H9 (cell line): ENCODE measurements at regions not wholly inside any gene's neighbourhood (a gene's known extent, or its start where the extent isn't known, plus 50 kb on each side); places are given as distances from the start of the nearest gene placed in this dataset.

Source experiments
- DNase-seq: peaks from one replicate; pipeline ENCODE4 v3.0.0-alpha.2; 2017
- H2AFZ ChIP-seq: one replicate; pipeline ENCODE4 v1.6.1; 2013; ENCODE audit warnings: mild to moderate bottlenecking, low read length, control low read depth, moderate library complexity
- H2AK5ac ChIP-seq: 2 replicates; pipeline ENCODE4 v1.6.1; 2013; ENCODE audit warnings: low read length, control low read depth, mixed read lengths; ENCODE audit not compliant: insufficient read length
- H2BK120ac ChIP-seq: one replicate; pipeline ENCODE4 v1.6.1; 2013; ENCODE audit warnings: low read depth, mild to moderate bottlenecking, low read length, control low read depth, inconsistent platforms; ENCODE audit not compliant: poor library complexity, severe bottlenecking
- H2BK12ac ChIP-seq: 2 replicates; pipeline ENCODE4 v1.6.1; 2013; ENCODE audit warnings: low read length, control low read depth, mixed read lengths, low read depth; ENCODE audit not compliant: insufficient read length
- H2BK15ac ChIP-seq: 2 replicates; pipeline ENCODE4 v1.6.1; 2013; ENCODE audit warnings: low read depth, low read length, control low read depth
- H2BK20ac ChIP-seq: one replicate; pipeline ENCODE4 v1.6.1; 2013; ENCODE audit warnings: low read depth, mild to moderate bottlenecking, low read length, control low read depth, inconsistent platforms; ENCODE audit not compliant: poor library complexity, severe bottlenecking
- H2BK5ac ChIP-seq: 2 replicates; pipeline ENCODE4 v1.6.1; 2013; ENCODE audit warnings: low read length, control low read depth, mixed read lengths; ENCODE audit not compliant: insufficient read length
- H3K14ac ChIP-seq: 2 replicates; pipeline ENCODE4 v1.6.1; 2013; ENCODE audit warnings: low read length, control low read depth; ENCODE audit not compliant: insufficient read depth
- H3K18ac ChIP-seq: 2 replicates; pipeline ENCODE4 v1.6.1; 2013; ENCODE audit warnings: low read depth, mild to moderate bottlenecking, mixed read lengths, low read length, control low read depth; ENCODE audit not compliant: insufficient read length
- H3K23ac ChIP-seq: 2 replicates; pipeline ENCODE4 v1.6.1; 2013; ENCODE audit warnings: low read length, control low read depth, mixed read lengths, low read depth; ENCODE audit not compliant: insufficient read length
- H3K23me2 ChIP-seq: 2 replicates; pipeline ENCODE4 v1.6.1; 2013; ENCODE audit warnings: low read depth, mild to moderate bottlenecking, mixed read lengths, low read length, control low read depth; ENCODE audit not compliant: insufficient read length, poor library complexity, severe bottlenecking
- H3K27ac ChIP-seq: 2 replicates; pipeline ENCODE4 v1.5.1; 2013; ENCODE audit warnings: low read length, control low read depth, mixed read lengths, low read depth; ENCODE audit not compliant: insufficient read length
- H3K27me3 ChIP-seq: 2 replicates; pipeline ENCODE4 v1.6.1; 2013; ENCODE audit warnings: low read length, control low read depth, inconsistent platforms; ENCODE audit not compliant: insufficient read depth
- H3K4ac ChIP-seq: 2 replicates; pipeline ENCODE4 v1.6.1; 2013; ENCODE audit warnings: low read depth, mild to moderate bottlenecking, control low read depth, inconsistent platforms, low read length, moderate library complexity
- H3K4me1 ChIP-seq: 2 replicates; pipeline ENCODE4 v1.6.1; 2013; ENCODE audit warnings: low read length, control low read depth, inconsistent platforms; ENCODE audit not compliant: insufficient read depth
- H3K4me2 ChIP-seq: 2 replicates; pipeline ENCODE4 v1.6.1; 2013; ENCODE audit warnings: low read length, control low read depth, mixed read lengths; ENCODE audit not compliant: insufficient read length, insufficient read depth
- H3K56ac ChIP-seq: 2 replicates; pipeline ENCODE4 v1.6.1; 2013; ENCODE audit warnings: low read depth, mild to moderate bottlenecking, mixed read lengths, low read length, control low read depth; ENCODE audit not compliant: insufficient read length
- H3K79me1 ChIP-seq: 2 replicates; pipeline ENCODE4 v1.6.1; 2013; ENCODE audit warnings: low read depth, mild to moderate bottlenecking, moderate library complexity, low read length, control low read depth, inconsistent platforms; ENCODE audit not compliant: insufficient read depth, poor library complexity, severe bottlenecking
- H3K79me2 ChIP-seq: 2 replicates; pipeline ENCODE4 v1.6.1; 2013; ENCODE audit warnings: low read length, control low read depth, inconsistent platforms; ENCODE audit not compliant: insufficient read depth
- H3K9ac ChIP-seq: 2 replicates; pipeline ENCODE4 v1.6.1; 2013; ENCODE audit warnings: low read length, control low read depth, mixed read lengths; ENCODE audit not compliant: insufficient read length; ENCODE audit errors: extremely low read depth
- H3K9me3 ChIP-seq: one replicate; pipeline ENCODE4 v1.6.1; 2013; ENCODE audit warnings: low read depth, low read length, inconsistent platforms; ENCODE audit not compliant: control insufficient read depth
- H3T11ph ChIP-seq: one replicate; pipeline ENCODE4 v1.6.1; 2013; ENCODE audit warnings: mild to moderate bottlenecking, low read length, control low read depth, inconsistent platforms
- H4K20me1 ChIP-seq: one replicate; pipeline ENCODE4 v1.6.1; 2013; ENCODE audit not compliant: control insufficient read depth, insufficient read length, insufficient read depth
- H4K5ac ChIP-seq: 2 replicates; pipeline ENCODE4 v1.6.1; 2013; ENCODE audit warnings: low read depth, mild to moderate bottlenecking, mixed read lengths, low read length, control low read depth; ENCODE audit not compliant: insufficient read length
- H4K8ac ChIP-seq: replicated peaks from 2 replicates; pipeline ENCODE4 v1.6.1; 2013; ENCODE audit warnings: low read length, control low read depth, mixed read lengths, low read depth; ENCODE audit not compliant: insufficient read length
- H4K91ac ChIP-seq: 2 replicates; pipeline ENCODE4 v1.6.1; 2013; ENCODE audit warnings: low read depth, mild to moderate bottlenecking, moderate library complexity, mixed read lengths, low read length, control low read depth; ENCODE audit not compliant: insufficient read length
- H3K27ac Mint-ChIP-seq, 3 experiments: 2 replicates in 2 of 3; 3 replicates in 1 of 3; pipeline ENCODE4 v1.8.0; 2020 to 2021; ENCODE audit warnings: mixed read lengths in 3 of 3, mild to moderate bottlenecking in 1 of 3, moderate library complexity in 1 of 3
- H3K27me3 Mint-ChIP-seq: 2 replicates; pipeline ENCODE4 v1.8.0; 2021; ENCODE audit warnings: low read depth, mild to moderate bottlenecking, moderate library complexity, mixed read lengths
- H3K36me3 Mint-ChIP-seq, 3 experiments: 2 replicates in 2 of 3; 3 replicates in 1 of 3; pipeline ENCODE4 v1.8.0; 2020 to 2021; ENCODE audit warnings: low read depth in 3 of 3, mixed read lengths in 3 of 3; ENCODE audit not compliant: insufficient read depth in 1 of 3
- H3K4me1 Mint-ChIP-seq, 2 experiments: 2 replicates each; pipeline ENCODE4 v1.8.0; 2020; ENCODE audit warnings: mixed read lengths in 2 of 2
- H3K4me3 Mint-ChIP-seq, 2 experiments: 2 replicates in 1 of 2; 3 replicates in 1 of 2; pipeline ENCODE4 v1.8.0; 2020 to 2021; ENCODE audit warnings: mild to moderate bottlenecking in 2 of 2, mixed read lengths in 2 of 2, moderate library complexity in 1 of 2
- H3K9me3 Mint-ChIP-seq, 2 experiments: 2 replicates in 1 of 2; 3 replicates in 1 of 2; pipeline ENCODE4 v1.8.0; 2020; ENCODE audit warnings: mild to moderate bottlenecking in 2 of 2, mixed read lengths in 2 of 2, moderate library complexity in 1 of 2
- WGBS: extraction: QIAGEN DNeasy Blood & Tissue Kit; methylation state at CpG from one replicate; pipeline ENCODE4 v1.1.7; 2013; ENCODE audit warnings: missing lambda C conversion rate, low lambda C conversion rate, mixed read lengths; ENCODE audit not compliant: insufficient read length; ENCODE audit errors: extremely low coverage; 5-methylcytosine and 5-hydroxymethylcytosine counted together
- TF ChIP-seq, protein P1 (sequence below): fragments of 200-600 bp; sonication (generic); conservative IDR thresholded peaks from 3 replicates; pipeline ENCODE4 v1.8.0; 2021; ENCODE audit warnings: antibody characterized with exemption, mild to moderate bottlenecking

DNA sequence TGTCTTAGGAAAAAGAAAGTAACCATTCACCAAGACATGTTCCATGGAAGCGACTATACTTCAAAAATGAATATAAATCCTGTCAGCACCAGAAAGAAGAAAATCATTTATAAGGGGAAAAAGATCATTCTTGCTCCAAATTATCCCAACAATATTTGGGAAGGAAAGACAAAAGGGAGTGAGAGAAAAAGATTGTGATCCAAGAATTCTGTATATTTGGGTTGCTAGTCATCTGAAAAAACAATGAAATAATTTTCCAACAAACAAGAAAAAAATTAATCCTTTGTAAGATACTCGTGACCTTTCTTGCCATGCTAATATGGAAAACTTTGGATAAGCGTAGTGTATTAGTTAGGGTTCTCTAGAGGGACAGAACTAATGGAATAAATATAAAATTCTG, 163.2 kb upstream of the ZNF32 start:
- Histone ChIP-seq H3K79me2 (no peaks in the 10 kb centered on the region), H3T11ph (no peak overlapping the region), H3K18ac (no peak overlapping the region), H2BK15ac (no peak overlapping the region), H3K23me2 (no peaks in the 10 kb centered on the region), H2AK5ac (no peak overlapping the region), H3K4ac (no peak overlapping the region), H4K91ac (no peak overlapping the region), H2BK20ac (no peak overlapping the region), H3K79me1 (no peaks in the 10 kb centered on the region), H3K56ac (no peak overlapping the region), H3K27me3 (no peaks in the 10 kb centered on the region), H2BK120ac (no peak overlapping the region), H3K9ac (no peak overlapping the region), H3K23ac (no peak overlapping the region), H3K27ac (no peak overlapping the region), H4K20me1 (no peaks in the 10 kb centered on the region), H4K5ac (no peak overlapping the region), H2AFZ (no peak overlapping the region), H3K14ac (no peak overlapping the region), H3K4me1 (no peaks in the 10 kb centered on the region), H3K4me2 (no peak overlapping the region), H2BK12ac (no peak overlapping the region), H2BK5ac (no peak overlapping the region), H4K8ac (no peak overlapping the region), H3K9me3 (no peaks in the 10 kb centered on the region)
- no peaks in the 10 kb centered on the region for H3K9me3 Mint-ChIP-seq
- TF ChIP-seq, protein P1, sequence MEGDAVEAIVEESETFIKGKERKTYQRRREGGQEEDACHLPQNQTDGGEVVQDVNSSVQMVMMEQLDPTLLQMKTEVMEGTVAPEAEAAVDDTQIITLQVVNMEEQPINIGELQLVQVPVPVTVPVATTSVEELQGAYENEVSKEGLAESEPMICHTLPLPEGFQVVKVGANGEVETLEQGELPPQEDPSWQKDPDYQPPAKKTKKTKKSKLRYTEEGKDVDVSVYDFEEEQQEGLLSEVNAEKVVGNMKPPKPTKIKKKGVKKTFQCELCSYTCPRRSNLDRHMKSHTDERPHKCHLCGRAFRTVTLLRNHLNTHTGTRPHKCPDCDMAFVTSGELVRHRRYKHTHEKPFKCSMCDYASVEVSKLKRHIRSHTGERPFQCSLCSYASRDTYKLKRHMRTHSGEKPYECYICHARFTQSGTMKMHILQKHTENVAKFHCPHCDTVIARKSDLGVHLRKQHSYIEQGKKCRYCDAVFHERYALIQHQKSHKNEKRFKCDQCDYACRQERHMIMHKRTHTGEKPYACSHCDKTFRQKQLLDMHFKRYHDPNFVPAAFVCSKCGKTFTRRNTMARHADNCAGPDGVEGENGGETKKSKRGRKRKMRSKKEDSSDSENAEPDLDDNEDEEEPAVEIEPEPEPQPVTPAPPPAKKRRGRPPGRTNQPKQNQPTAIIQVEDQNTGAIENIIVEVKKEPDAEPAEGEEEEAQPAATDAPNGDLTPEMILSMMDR = no peak
- no peaks in the 10 kb centered on the region for H3K36me3 Mint-ChIP-seq
- H3K4me1 Mint-ChIP-seq = no peaks in the 10 kb centered on the region
- no peak overlapping the region for H3K27ac Mint-ChIP-seq
- H3K4me3 Mint-ChIP-seq = no peak overlapping the region
- no CpG with 5 or more reads among the region's 3 CpGs for WGBS
- DNase-seq = no peak
- no peaks in the 10 kb centered on the region for H3K27me3 Mint-ChIP-seq
